GM18505 (cell line): ENCODE measurements at regions not wholly inside any gene's neighbourhood (a gene's known extent, or its start where the extent isn't known, plus 50 kb on each side); places are given as distances from the start of the nearest gene placed in this dataset.

Source experiments
- ATAC-seq: cut with Tn5 transposase; IDR thresholded peaks from one replicate; pipeline ENCODE4 v1.9.1; 2021; ENCODE audit not compliant: unreplicated experiment
- POLR2A ChIP-seq: IDR thresholded peaks from 4 replicates; pipeline ENCODE4 v1.6.1; 2011; ENCODE audit warnings: borderline replicate concordance; ENCODE audit not compliant: insufficient read depth, insufficient read length; ENCODE audit errors: extremely low read depth

GRCh38 chr5:153018121-153018520, 472.3 kb upstream of the GRIA1 start:
- no peak for ATAC-seq
- no peak for TF ChIP-seq POLR2A

GRCh38 chr5:153030755-153031725, 459.4 kb upstream of the GRIA1 start:
- TF ChIP-seq POLR2A, result no peak
- ATAC-seq, result no peak

- no peak for TF ChIP-seq POLR2A
- no peak for ATAC-seq
Measured at GRCh38 chr5:153039501-153039900, 451.0 kb upstream of the GRIA1 start.

- ATAC-seq, result no peak
- no peak for TF ChIP-seq POLR2A
Measured at GRCh38 chr5:153043886-153044285, 446.6 kb upstream of the GRIA1 start.

- ATAC-seq, result no peak
- TF ChIP-seq POLR2A, result no peak
Measured at GRCh38 chr5:153050496-153051179, 439.8 kb upstream of the GRIA1 start.

- TF ChIP-seq POLR2A, result no peak
- no peak for ATAC-seq
Measured at GRCh38 chr5:153066281-153066680, 424.2 kb upstream of the GRIA1 start.

- ATAC-seq, result no peak
- TF ChIP-seq POLR2A, result no peak
Measured at GRCh38 chr5:153067869-153068268, 422.6 kb upstream of the GRIA1 start.

- TF ChIP-seq POLR2A, result no peak
- ATAC-seq, result no peak
Measured at GRCh38 chr5:153079396-153079795, 411.1 kb upstream of the GRIA1 start.

GRCh38 chr5:153080940-153081339, 409.5 kb upstream of the GRIA1 start:
- TF ChIP-seq POLR2A, result no peak
- ATAC-seq, result no peak

- TF ChIP-seq POLR2A, result no peak
- ATAC-seq, result no peak
Measured at GRCh38 chr5:153081385-153081784, 409.1 kb upstream of the GRIA1 start.

GRCh38 chr5:153084511-153084910, 406.0 kb upstream of the GRIA1 start:
- no peak for ATAC-seq
- TF ChIP-seq POLR2A, result no peak

- TF ChIP-seq POLR2A, result no peak
- no peak for ATAC-seq
Measured at GRCh38 chr5:153086486-153086885, 404.0 kb upstream of the GRIA1 start.

- ATAC-seq, result no peak
Measured at GRCh38 chr5:153088538-153088937, 401.9 kb upstream of the GRIA1 start.

GRCh38 chr5:153094333-153094732, 396.1 kb upstream of the GRIA1 start:
- ATAC-seq, result no peak
- no peak for TF ChIP-seq POLR2A

More at GRCh38 chr5:153088538-153088937, 401.9 kb upstream of the GRIA1 start:
- TF ChIP-seq POLR2A, result no peak

GRCh38 chr5:153096381-153096780, 394.1 kb upstream of the GRIA1 start:
- TF ChIP-seq POLR2A, result no peak
- no peak for ATAC-seq

- ATAC-seq, result no peak
- TF ChIP-seq POLR2A, result no peak
Measured at GRCh38 chr5:153099328-153099727, 391.1 kb upstream of the GRIA1 start.
